Stimulated activated CD4-positive, alpha-beta T cell treated with anti-CD3 and anti-CD28 coated beads, Interleukin-12 subunit alpha, Interleukin-12 subunit beta, amount 100 ng/mL, for 4 hours (primary cell): ENCODE measurements at regions not wholly inside any gene's neighbourhood (a gene's known extent, or its start where the extent isn't known, plus 50 kb on each side); places are given as distances from the start of the nearest gene placed in this dataset.
"Not testable (repeated sequence)": the region's sequence is repeated elsewhere in the genome, so short reads cannot be mapped to it uniquely, and the experiment has no call there.

Source experiments
- DNase-seq: peaks from one replicate; pipeline ENCODE4 v3.0.0-alpha.2; 2020

DNA sequence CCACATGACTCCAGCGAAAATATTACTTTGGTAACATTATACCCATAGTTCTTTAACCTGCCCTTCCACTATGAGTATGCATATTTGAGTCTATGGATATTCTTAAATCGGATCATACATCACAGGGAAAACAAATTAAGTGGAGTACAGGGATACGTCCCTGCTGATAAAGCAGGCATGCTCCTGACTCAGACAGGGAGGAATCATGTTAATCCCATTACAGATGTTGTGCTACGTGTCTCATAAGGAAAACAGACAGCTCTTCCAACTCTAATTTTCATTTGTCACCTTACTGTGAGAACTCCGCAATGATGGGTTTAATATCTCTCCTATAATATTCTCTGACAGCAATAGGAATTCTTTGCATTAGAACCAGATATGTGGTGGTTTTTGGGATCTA, 469.5 kb upstream of the POM121L12 start:
- DNase-seq = no peak

DNA sequence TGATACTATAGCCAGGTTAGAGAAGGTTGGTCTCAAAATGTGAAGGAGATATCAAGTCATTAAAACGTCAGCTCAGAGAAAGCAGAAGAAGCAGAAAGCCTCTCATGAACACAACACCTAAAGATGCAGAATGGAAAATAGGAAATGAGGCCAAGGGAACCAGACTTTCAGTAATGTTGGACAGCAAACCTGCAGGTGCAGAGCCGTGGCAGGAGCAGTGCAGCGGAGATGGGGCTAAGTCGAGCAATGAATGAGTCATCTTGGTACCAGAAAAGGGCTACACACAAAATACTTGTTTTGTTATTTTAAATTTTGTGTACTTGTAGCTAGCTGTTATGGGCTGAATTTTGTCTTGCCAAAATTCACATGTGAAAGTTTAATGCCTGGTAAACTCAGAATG, 479.6 kb upstream of the POM121L12 start:
- DNase-seq = no peak

GRCh38 chr7:52547308-52547910, 488.0 kb upstream of the POM121L12 start:
- DNase-seq = no peak

DNA sequence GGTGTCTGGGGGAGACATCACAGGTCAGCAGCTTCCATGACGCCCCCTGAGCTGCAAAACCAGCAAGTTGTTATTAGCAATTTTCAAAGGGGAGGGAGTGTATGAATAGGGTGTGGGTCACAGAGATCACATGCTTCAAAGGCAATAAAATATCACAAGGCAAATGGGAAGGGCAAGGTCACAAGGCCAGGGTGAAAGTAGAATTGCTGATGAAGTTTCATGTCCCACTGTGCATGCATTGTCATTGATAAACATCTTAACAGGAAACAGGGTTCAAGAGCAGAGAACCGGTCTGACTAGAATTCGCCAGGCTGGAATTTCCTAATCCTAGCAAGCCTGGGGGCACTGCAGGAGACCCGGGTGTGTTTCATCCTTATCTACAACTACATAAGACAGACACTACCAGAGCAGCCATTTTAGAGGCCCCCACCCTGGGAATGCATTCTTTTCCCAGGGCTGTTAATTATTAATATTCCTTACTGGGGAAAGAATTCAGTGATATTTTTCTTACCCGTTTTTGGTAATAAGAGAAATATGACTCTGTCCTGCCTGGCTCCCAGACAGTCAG, 494.2 kb upstream of the POM121L12 start:
- not testable (repeated sequence) for DNase-seq

DNA sequence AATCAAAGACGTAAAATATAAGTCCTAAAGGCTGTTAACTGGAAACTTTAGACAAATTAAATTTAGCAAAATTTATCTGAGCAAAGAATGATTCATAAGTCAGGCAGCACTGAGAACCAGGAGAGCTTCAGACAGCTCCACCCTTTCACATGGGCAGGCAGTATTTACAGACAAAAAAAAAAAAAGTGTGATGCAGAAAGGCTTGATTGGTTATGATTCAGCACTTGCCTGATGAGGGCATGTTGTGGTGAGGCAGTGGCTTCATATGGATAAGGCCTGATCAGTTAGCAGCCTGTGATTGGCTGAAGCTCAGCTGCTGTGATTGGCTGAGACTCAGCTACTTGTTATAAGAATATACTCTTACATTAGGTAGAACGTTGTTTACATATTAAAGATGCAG, 495.4 kb upstream of the POM121L12 start:
- no peak for DNase-seq

- DNase-seq = no peak
Observed at GRCh38 chr7:52539414-52539813, 496.0 kb upstream of the POM121L12 start.

GRCh38 chr7:52537051-52537450, 498.4 kb upstream of the POM121L12 start:
- no peak for DNase-seq

- DNase-seq = no peak
Observed at GRCh38 chr7:52525772-52526341, 509.6 kb upstream of the POM121L12 start.

- DNase-seq = no peak
Observed at GRCh38 chr7:52518869-52519268, 516.6 kb upstream of the POM121L12 start.

DNA sequence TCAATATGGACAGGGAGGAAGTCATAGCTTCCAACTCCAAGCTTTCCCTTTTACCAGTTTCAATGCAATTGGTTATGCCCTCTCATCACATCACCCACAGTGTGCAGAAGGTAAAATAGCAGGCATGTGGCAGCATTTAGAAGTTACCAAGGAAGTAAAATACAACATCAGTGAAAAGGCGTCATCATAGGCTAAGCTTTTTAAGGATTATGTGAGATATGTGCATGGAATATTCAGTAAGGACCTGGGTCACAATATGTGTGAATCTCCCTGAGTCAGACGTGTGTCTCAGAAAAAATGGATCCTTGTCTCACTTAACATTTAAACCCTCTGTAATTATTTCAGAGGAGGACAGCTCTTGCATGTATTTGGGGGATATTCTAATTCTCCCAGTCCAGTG, 522.8 kb upstream of the POM121L12 start:
- DNase-seq = no peak

GRCh38 chr7:52507546-52508255, 527.7 kb upstream of the POM121L12 start:
- no peak for DNase-seq

- no peak for DNase-seq
Observed at GRCh38 chr7:52506325-52506724, 529.1 kb upstream of the POM121L12 start.

- no peak for DNase-seq
Observed at GRCh38 chr7:52504561-52504960, 530.9 kb upstream of the POM121L12 start.

DNA sequence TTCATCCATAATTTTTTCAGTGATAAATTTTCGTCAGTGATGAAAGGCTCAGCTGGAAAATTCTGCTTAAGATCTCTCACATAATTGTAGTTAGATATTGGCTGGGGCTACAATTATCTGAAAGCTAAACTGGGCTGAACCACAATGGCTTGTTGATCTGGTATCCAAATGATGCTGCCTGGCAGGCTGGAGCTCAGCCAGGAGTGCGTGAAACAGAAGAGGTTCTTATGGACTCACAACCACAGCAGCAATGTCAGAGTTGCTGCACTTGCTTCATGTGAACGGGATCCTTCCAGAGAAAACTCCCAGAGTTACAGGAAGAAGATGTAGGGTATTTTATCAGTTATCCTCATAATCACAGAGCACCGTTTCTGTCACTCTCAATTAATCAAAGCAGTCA, 533.2 kb upstream of the POM121L12 start:
- DNase-seq = no peak

DNA sequence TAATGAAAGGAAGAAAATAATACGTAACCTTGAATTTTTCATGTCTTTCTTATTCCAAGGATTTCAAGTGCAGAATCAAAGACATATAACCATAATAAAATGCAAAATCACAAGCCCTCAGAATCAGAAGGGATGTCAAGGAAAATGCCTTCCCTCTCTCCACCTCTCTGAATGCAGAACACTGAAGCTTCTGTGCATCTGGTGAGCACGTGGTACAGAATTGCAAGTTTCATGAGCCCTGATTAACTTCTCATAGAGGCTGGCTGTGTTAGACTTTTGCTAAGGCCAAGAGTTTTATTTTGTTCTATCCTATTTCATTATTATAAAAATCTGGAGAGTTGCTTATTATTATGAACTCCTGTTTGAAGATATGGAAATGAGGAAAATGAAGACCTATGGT, 533.7 kb upstream of the POM121L12 start:
- DNase-seq = no peak

DNA sequence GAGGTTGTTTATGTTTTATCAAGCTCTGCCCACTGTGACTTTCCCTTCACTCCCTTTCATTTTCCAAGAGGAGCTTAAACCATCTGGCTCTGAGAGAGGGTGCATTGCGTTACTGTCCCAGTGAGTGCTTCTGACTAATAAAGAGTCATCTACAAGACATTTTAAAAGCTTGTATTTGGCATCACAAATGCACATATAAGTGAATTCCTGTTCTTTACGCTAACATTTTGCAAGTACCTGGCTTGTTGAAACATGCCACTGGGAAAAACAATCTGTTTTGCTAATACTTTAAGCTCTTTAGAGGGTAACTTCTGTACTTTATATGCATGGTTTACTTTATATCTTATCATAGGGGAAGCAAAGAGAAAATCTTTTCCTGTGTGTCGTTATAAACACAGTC, 534.6 kb upstream of the POM121L12 start:
- no peak for DNase-seq

- DNase-seq = no peak
Observed at GRCh38 chr7:52498366-52498765, 537.1 kb upstream of the POM121L12 start.

- DNase-seq = no peak
Observed at GRCh38 chr7:52486267-52486666, 549.2 kb upstream of the POM121L12 start.

GRCh38 chr7:52482076-52482475, 553.4 kb upstream of the POM121L12 start:
- DNase-seq = no peak

- DNase-seq = no peak
Observed at GRCh38 chr7:52481571-52481970, 553.9 kb upstream of the POM121L12 start.

DNA sequence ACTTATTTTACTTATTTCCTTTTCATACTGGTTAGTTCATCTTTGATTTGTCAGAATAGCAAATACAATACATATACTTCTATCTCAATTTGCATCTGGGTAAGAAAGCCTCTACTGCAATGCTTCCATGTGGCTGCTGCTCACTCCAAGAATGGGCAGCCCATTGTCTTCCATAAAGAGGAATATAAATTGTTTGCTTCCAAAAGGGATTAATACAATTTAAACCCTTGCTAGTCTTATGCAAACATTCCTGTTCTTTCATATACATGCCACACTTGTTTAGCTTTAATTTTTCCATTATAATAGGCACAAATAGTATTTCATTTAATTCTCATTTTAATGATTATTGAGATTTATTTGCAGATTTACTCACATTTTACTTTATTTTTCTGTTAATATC, 555.4 kb upstream of the POM121L12 start:
- no peak for DNase-seq

GRCh38 chr7:52475001-52475582, 560.3 kb upstream of the POM121L12 start:
- DNase-seq = no peak

- no peak for DNase-seq
Observed at GRCh38 chr7:52473756-52474155, 561.7 kb upstream of the POM121L12 start.
